K562 (cell line): ENCODE measurements at regions not wholly inside any gene's neighbourhood (a gene's known extent, or its start where the extent isn't known, plus 50 kb on each side); places are given as distances from the start of the nearest gene placed in this dataset.
"Not testable (repeated sequence)": the region's sequence is repeated elsewhere in the genome, so short reads cannot be mapped to it uniquely, and the experiment has no call there.

Experiments
- ATAC-seq: fragments of 200-7000 bp; cut with Tn5 transposase; 3 replicates; pipeline ENCODE4 v1.9.1; 2020; ENCODE audit warnings: moderate library complexity
- BruUV-seq: library from RNA; stranded (reverse); fragments of 400-500 nt; replicated peaks from 2 replicates; lab custom pipeline; 2021; lab: Mats Ljungman, UMichigan
- CTCF ChIA-PET: fragments of 300-600 bp; formaldehyde crosslinking; extraction: SDS; loops from one replicate; lab custom pipeline; 2021; ENCODE audit warnings: low intra/inter-chr PET ratio; lab: Yijun Ruan, JAX
- POLR2A ChIA-PET: fragments of 300-600, 350-650 bp; sonication (Branson Sonifier 250); formaldehyde crosslinking; extraction: SDS; loops from one replicate; lab custom pipeline; 2021; ENCODE audit warnings: antibody characterized with exemption, inconsistent platforms; lab: Yijun Ruan, JAX
- DNase-seq, 4 experiments: peaks; one replicate each; pipeline versions ENCODE4 v3.0.0 to v3.0.0-alpha.2; 2011 to 2018; ENCODE audit warnings: low spot score in 3 of 4, mixed read lengths in 3 of 4; ENCODE audit errors: extremely low read depth in 1 of 4
- FAIRE-seq: peaks from 2 replicates; lab custom pipeline; 2011; peaks lifted over from hg19 to GRCh38; lab: Jason Lieb, UNC
- H2AFZ ChIP-seq: 2 replicates; pipeline ENCODE4 v1.6.0; 2011; ENCODE audit warnings: low read depth, low read length, control low read depth, inconsistent platforms
- H3K27ac ChIP-seq: fragments of 200-600 bp; 3 replicates; pipeline ENCODE4 v1.8.0; 2011; ENCODE audit warnings: low read depth, mild to moderate bottlenecking, control low read depth, inconsistent platforms, low read length, moderate library complexity, mixed read lengths; ENCODE audit errors: extremely low read depth
- H3K27me3 ChIP-seq, 2 experiments: fragments of 300-600 bp in 1 of 2; 2 replicates in 1 of 2; 3 replicates in 1 of 2; pipeline versions ENCODE4 v1.6.0 to v1.8.0; 2011; ENCODE audit warnings: inconsistent platforms in 2 of 2, low read length in 2 of 2, mild to moderate bottlenecking in 1 of 2, mixed read lengths in 1 of 2, moderate library complexity in 1 of 2; ENCODE audit not compliant: control insufficient read depth in 2 of 2, insufficient read depth in 2 of 2
- H3K36me3 ChIP-seq: fragments of 300-600 bp; 3 replicates; pipeline ENCODE4 v1.8.0; 2011; ENCODE audit warnings: mild to moderate bottlenecking, low read length, inconsistent platforms; ENCODE audit not compliant: control insufficient read depth, insufficient read depth
- H3K4me1 ChIP-seq, 2 experiments: fragments of 200-600 bp in 1 of 2; replicated peaks in 1 of 2; 2 replicates in 1 of 2; 3 replicates in 1 of 2; pipeline versions ENCODE4 v1.5.1 to v1.8.0; 2011; ENCODE audit warnings: inconsistent platforms in 2 of 2, low read length in 2 of 2, mild to moderate bottlenecking in 1 of 2, mixed read lengths in 1 of 2, moderate library complexity in 1 of 2; ENCODE audit not compliant: control insufficient read depth in 2 of 2, insufficient read depth in 2 of 2
- H3K4me2 ChIP-seq: 2 replicates; pipeline ENCODE4 v1.6.1; 2011; ENCODE audit warnings: low read length, control low read depth, inconsistent platforms, mixed read lengths; ENCODE audit not compliant: insufficient read depth
- H3K4me3 ChIP-seq: fragments of 200-600 bp; sonication (generic), shearing (Covaris generic); 2 replicates; pipeline ENCODE4 v1.5.1; 2016; ENCODE audit warnings: control low read depth, inconsistent platforms
- H3K79me2 ChIP-seq: fragments of 200-600 bp; 3 replicates; pipeline ENCODE4 v1.8.0; 2011; ENCODE audit warnings: low read length, inconsistent platforms; ENCODE audit not compliant: control insufficient read depth, insufficient read depth
- H3K9ac ChIP-seq, 2 experiments: 2 replicates each; pipeline versions ENCODE4 v1.6.0 to v1.6.1; 2011; ENCODE audit warnings: low read depth in 2 of 2, low read length in 2 of 2, control low read depth in 1 of 2, inconsistent platforms in 1 of 2, mild to moderate bottlenecking in 1 of 2, mixed read lengths in 1 of 2; ENCODE audit not compliant: insufficient read depth in 1 of 2
- H3K9me1 ChIP-seq: one replicate; pipeline ENCODE4 v1.6.0; 2011; ENCODE audit warnings: inconsistent platforms, mild to moderate bottlenecking, low read length, moderate library complexity; ENCODE audit not compliant: control insufficient read depth, insufficient read depth
- H3K9me3 ChIP-seq: replicated peaks from 2 replicates; pipeline ENCODE4 v1.5.1; 2011; ENCODE audit warnings: low read depth, low read length, inconsistent platforms; ENCODE audit not compliant: control insufficient read depth, insufficient read depth
- H4K20me1 ChIP-seq: replicated peaks from 2 replicates; pipeline ENCODE4 v1.6.1; 2011; ENCODE audit warnings: low read length, inconsistent platforms, mixed read lengths; ENCODE audit not compliant: control insufficient read depth, insufficient read depth
- ADNP ChIP-seq: fragments of 200-800 bp; sonication (Bioruptor generic); IDR thresholded peaks from 2 replicates; pipeline ENCODE4 v1.6.1; 2016; ENCODE audit warnings: missing genetic modification characterization, missing compliant biosample characterization
- PTRF ChIP-seq: fragments of 450-650 bp; IDR thresholded peaks from 2 replicates; pipeline ENCODE4 v1.6.1; 2016; ENCODE audit warnings: mild to moderate bottlenecking, missing genetic modification characterization, missing compliant biosample characterization
- RBM15 ChIP-seq: fragments of 200-400 bp; formaldehyde crosslinking; IDR thresholded peaks from 2 replicates; pipeline ENCODE4 v1.6.1; 2018; ENCODE audit warnings: mild to moderate bottlenecking, low read length, moderate library complexity; ENCODE audit not compliant: insufficient read depth
- SPI1 ChIP-seq: IDR thresholded peaks from 2 replicates; pipeline ENCODE4 v1.6.1; 2011; ENCODE audit warnings: low read depth, low read length, control low read depth, borderline replicate concordance
- ZFX ChIP-seq: sonication (generic); formaldehyde crosslinking; IDR thresholded peaks from 2 replicates; pipeline ENCODE4 v1.8.0; 2022; ENCODE audit warnings: mild to moderate bottlenecking, missing genetic modification reagents, moderate library complexity
- ZNF707 ChIP-seq: fragments of 250-450 bp; sonication (Bioruptor Pico); conservative IDR thresholded peaks from 2 replicates; pipeline ENCODE4 v1.8.0; 2022; ENCODE audit warnings: inconsistent platforms, mild to moderate bottlenecking, moderate library complexity
- WGBS: fragments of 100-300 bp; shearing (Covaris generic); methylation state at CpG from one replicate; pipeline ENCODE4 v1.1.6; 2016; ENCODE audit warnings: low coverage, mixed read lengths; ENCODE audit not compliant: insufficient coverage; ENCODE audit errors: missing lambda C conversion rate; 5-methylcytosine and 5-hydroxymethylcytosine counted together
- in situ Hi-C: fragments of 300-500 bp; cut with MboI; formaldehyde crosslinking; loops from 4 replicates; pipeline ENCODE4 v1.15.0; 2018; ENCODE audit warnings: inconsistent platforms, mixed read lengths
- intact Hi-C: fragments of 100-400 bp; cut with micrococcal nuclease; formaldehyde crosslinking; loops from 2 replicates; pipeline ENCODE4 v1.14.2; 2022

DNA sequence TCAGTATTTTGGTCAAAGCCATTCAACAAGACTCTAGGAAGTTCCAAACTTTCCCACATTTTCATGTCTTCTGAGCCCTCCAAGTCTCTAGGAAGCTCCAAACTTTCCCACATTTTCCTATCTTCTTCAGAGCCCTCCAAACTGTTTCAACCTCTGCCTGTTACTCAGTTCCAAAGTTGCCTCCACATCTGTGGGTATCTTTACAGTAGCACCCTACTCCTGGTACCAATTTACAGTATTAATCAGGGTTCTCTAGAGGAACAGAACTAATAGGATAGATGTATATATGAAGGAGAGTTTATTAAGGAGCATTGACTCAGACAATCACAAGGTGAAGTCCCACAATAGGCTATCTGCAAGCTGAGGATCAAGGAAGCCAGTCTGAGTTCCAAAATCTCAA is 296.0 kb upstream of the CCL2 start:
- H3K79me2 ChIP-seq, DNase-seq, H3K27ac ChIP-seq, H3K9me3 ChIP-seq, H3K36me3 ChIP-seq, CTCF ChIA-PET, H3K4me1 ChIP-seq, BruUV-seq, ATAC-seq, intact Hi-C loops, H4K20me1 ChIP-seq, FAIRE-seq, H3K9me1 ChIP-seq, in situ Hi-C loops, H2AFZ ChIP-seq, H3K9ac ChIP-seq, H3K4me3 ChIP-seq, H3K4me2 ChIP-seq: not testable (repeated sequence)
- POLR2A ChIA-PET, result interaction anchor here (1.2 kb wide), 1 partner anchor 10 kb away, joined by 3 read pairs; no protein-coding TSS in a partner anchor
- TF ChIP-seq ZNF707 (CRISPR knock-in tag), result peak; percentile 90
- H3K27me3 ChIP-seq, result peaks cover 4 to 13% of the 10 kb centered on the region in 2 experiments; a peak in 3 of 5 replicates

DNA sequence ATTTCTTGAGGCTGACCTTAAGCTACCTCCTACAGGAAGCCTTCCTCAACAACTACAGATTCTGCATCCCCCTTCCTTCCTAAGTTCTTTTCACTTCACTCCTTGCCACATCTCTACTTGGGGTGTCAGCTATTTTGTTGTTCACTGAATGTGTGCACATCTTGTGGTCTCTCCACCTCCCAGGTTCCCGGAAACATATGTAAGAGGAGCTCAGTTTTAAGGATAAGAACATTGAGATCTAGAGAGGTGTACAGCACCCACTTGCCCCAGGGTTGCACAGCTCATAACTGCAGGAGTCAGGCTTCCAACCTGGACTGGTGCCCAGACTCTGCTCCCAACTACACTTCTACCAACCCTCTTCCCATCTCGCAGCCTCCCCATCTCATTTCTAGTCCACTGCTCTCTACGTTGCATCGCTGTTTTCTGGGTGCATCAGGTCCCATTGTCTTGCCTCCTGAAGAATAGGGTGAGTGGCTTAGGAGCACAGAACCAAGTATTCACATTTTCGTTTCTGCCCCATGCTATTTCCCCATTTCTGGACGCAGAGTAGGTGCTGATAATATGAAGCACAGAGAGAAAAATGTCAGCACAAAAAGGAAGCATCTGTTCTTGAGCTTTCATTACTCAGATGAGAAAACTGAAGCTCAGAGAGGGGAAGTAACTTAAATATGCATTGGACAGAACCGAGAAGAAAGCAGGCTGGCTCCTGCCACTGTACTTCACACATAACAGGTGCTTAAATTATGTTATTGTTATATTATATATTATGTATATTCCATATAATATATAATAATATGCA is 292.0 kb upstream of the CCL2 start:
- in situ Hi-C loops, result no loop called here
- BruUV-seq, result no TSS peak
- Histone ChIP-seq H3K27ac (no peak overlapping the region), H3K9me1 (no peaks in the 10 kb centered on the region), H3K4me3 (no peak overlapping the region), H3K9ac (no peak overlapping the region), H3K4me2 (peak overlapping the region; percentile 33; the same call in 1 of the 2 replicates), H3K9me3 (no peaks in the 10 kb centered on the region; the same call in 1 of the 2 replicates), H4K20me1 (no peaks in the 10 kb centered on the region), H3K79me2 (no peaks in the 10 kb centered on the region), H3K36me3 (no peaks in the 10 kb centered on the region), H3K27me3 (peaks cover 0 to 3% of the 10 kb centered on the region in 2 experiments; a peak in 1 of 5 replicates), H3K4me1 (peaks cover 0 to 14% of the 10 kb centered on the region in 2 experiments; a peak in 2 of 5 replicates), H2AFZ (peak overlapping the region; percentile 61)
- WGBS, result 0% methylated on average over 7 of the region's 7 CpGs
- ChIA-PET CTCF (no interaction called here), POLR2A (interaction anchor here (0.5 to 2.9 kb wide), 6 partner anchors 8 to 91 kb away, joined by 3 to 9 read pairs (median 4); no protein-coding TSS in a partner anchor)
- ATAC-seq (no peak), FAIRE-seq (no peak), DNase-seq (no peak)
- TF ChIP-seq SPI1, result 0 out of 2 replicates have a peak, but pooled peaks have one; percentile 1
- no peak for TF ChIP-seq ADNP (tag)
- no peak for TF ChIP-seq ZFX (CRISPR knock-in tag)
- TF ChIP-seq RBM15, result no peak
- no peak for TF ChIP-seq PTRF (tag)
- intact Hi-C loops, result no loop called here
